ENCODE measurements at regions not wholly inside any gene's neighbourhood (a gene's known extent, or its start where the extent isn't known, plus 50 kb on each side); places are given as distances from the start of the nearest gene placed in this dataset.
A peak's percentile ranks its signal among the peaks of the same experiment; 100 is the strongest.

DNA sequence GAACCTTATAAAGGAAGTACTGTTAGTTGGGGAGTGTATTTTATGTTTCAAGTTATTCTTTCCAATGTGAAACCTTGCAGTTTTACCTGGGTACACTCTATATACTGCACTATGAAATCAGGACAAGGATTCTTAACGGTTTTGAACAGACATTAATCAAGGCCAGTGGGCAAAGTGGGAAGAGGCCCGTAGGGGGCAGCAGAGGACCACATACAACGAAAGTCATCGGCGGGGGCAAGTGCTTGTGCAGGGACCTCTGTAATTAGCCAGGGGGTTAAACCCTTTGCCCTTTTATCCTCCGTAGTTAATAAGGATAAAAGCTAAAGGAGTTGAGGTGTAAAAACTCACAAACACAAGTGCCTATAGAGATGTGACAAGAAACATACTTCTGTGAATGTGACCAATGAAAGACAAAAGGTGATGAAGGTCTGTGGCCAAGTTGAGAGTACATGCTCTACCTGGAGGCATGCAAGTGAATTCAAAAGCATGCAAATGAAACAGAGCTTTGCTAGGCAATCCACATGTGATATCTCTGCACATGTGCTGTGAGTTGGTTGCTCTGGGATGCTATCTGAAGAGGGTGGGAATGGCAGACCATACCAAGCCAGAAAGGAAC, 392.7 kb upstream of the MAN1A1 start (continued):
- TF ChIP-seq KLF10 (CRISPR knock-in tag; IDR thresholded peaks at IDR 0.05) = no peak
- no peak for TF ChIP-seq POLR2H (tag; IDR thresholded peaks at IDR 0.05; ENCODE audit: low read depth)
- no peak for TF ChIP-seq ZNF668 (CRISPR knock-in tag; IDR thresholded peaks at IDR 0.05)
- TF ChIP-seq CHD1 (IDR thresholded peaks at IDR 0.05; ENCODE audit: low read length) = no peak
- TF ChIP-seq, protein P1, sequence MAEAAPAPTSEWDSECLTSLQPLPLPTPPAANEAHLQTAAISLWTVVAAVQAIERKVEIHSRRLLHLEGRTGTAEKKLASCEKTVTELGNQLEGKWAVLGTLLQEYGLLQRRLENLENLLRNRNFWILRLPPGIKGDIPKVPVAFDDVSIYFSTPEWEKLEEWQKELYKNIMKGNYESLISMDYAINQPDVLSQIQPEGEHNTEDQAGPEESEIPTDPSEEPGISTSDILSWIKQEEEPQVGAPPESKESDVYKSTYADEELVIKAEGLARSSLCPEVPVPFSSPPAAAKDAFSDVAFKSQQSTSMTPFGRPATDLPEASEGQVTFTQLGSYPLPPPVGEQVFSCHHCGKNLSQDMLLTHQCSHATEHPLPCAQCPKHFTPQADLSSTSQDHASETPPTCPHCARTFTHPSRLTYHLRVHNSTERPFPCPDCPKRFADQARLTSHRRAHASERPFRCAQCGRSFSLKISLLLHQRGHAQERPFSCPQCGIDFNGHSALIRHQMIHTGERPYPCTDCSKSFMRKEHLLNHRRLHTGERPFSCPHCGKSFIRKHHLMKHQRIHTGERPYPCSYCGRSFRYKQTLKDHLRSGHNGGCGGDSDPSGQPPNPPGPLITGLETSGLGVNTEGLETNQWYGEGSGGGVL (CRISPR knock-in tag; IDR thresholded peaks at IDR 0.05) = no peak
- TF ChIP-seq ZNF766 (CRISPR knock-in tag; conservative IDR thresholded peaks at IDR 0.05) = no peak
- TF ChIP-seq L3MBTL2 (IDR thresholded peaks at IDR 0.05) = no peak
- no peak for TF ChIP-seq ZNF764 (CRISPR knock-in tag; IDR thresholded peaks at IDR 0.05; ENCODE audit: low read depth)
- no peak for TF ChIP-seq SRSF7 (optimal IDR thresholded peaks at IDR 0.05; ENCODE audit: low read depth, low read length)
- no peak for TF ChIP-seq XRCC3 (IDR thresholded peaks at IDR 0.05)
- TF ChIP-seq ZKSCAN1 (IDR thresholded peaks at IDR 0.05; ENCODE audit: low read depth, low read length) = no peak
- no peak for TF ChIP-seq ZNF224 (CRISPR knock-in tag; IDR thresholded peaks at IDR 0.05)
- 0 out of 2 replicates have a peak, but pooled peaks have one; percentile 39 for TF ChIP-seq CC2D1A (IDR thresholded peaks at IDR 0.05)
- TF ChIP-seq BRD4 (IDR thresholded peaks at IDR 0.05) = no peak
- TF ChIP-seq, protein P2, sequence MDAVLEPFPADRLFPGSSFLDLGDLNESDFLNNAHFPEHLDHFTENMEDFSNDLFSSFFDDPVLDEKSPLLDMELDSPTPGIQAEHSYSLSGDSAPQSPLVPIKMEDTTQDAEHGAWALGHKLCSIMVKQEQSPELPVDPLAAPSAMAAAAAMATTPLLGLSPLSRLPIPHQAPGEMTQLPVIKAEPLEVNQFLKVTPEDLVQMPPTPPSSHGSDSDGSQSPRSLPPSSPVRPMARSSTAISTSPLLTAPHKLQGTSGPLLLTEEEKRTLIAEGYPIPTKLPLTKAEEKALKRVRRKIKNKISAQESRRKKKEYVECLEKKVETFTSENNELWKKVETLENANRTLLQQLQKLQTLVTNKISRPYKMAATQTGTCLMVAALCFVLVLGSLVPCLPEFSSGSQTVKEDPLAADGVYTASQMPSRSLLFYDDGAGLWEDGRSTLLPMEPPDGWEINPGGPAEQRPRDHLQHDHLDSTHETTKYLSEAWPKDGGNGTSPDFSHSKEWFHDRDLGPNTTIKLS (IDR thresholded peaks at IDR 0.05; ENCODE audit: borderline replicate concordance, low read depth) = no peak
- TF ChIP-seq, protein P3, sequence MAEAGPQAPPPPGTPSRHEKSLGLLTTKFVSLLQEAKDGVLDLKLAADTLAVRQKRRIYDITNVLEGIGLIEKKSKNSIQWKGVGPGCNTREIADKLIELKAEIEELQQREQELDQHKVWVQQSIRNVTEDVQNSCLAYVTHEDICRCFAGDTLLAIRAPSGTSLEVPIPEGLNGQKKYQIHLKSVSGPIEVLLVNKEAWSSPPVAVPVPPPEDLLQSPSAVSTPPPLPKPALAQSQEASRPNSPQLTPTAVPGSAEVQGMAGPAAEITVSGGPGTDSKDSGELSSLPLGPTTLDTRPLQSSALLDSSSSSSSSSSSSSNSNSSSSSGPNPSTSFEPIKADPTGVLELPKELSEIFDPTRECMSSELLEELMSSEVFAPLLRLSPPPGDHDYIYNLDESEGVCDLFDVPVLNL (CRISPR knock-in tag; IDR thresholded peaks at IDR 0.05; ENCODE audit: low read depth) = no peak
- TF ChIP-seq ZNF408 (CRISPR knock-in tag; IDR thresholded peaks at IDR 0.05; ENCODE audit: low read depth) = no peak
- TF ChIP-seq NR2F6 (CRISPR knock-in tag; IDR thresholded peaks at IDR 0.05) = no peak
- no peak for TF ChIP-seq KLF13 (tag; IDR thresholded peaks at IDR 0.05; ENCODE audit: borderline replicate concordance, low read depth)
- TF ChIP-seq HDAC8 (tag; IDR thresholded peaks at IDR 0.05) = no peak
- no peak for TF ChIP-seq ZNF75A (CRISPR knock-in tag; IDR thresholded peaks at IDR 0.05)
- no peak for TF ChIP-seq NCOA2 (IDR thresholded peaks at IDR 0.05; ENCODE audit: partially characterized antibody in 2 of 2)
- TF ChIP-seq PTBP1 (IDR thresholded peaks at IDR 0.05; ENCODE audit: low read depth, low read length) = no peak
- TF ChIP-seq ASH1L (IDR thresholded peaks at IDR 0.05; ENCODE audit: borderline replicate concordance, low read depth, partially characterized antibody) = no peak
- peak; percentile 57; the same call in 1 of the 2 replicates for TF ChIP-seq SMC3 (conservative IDR thresholded peaks at IDR 0.05; ENCODE audit: insufficient read depth, low read depth, low read length)
- TF ChIP-seq, protein P4, sequence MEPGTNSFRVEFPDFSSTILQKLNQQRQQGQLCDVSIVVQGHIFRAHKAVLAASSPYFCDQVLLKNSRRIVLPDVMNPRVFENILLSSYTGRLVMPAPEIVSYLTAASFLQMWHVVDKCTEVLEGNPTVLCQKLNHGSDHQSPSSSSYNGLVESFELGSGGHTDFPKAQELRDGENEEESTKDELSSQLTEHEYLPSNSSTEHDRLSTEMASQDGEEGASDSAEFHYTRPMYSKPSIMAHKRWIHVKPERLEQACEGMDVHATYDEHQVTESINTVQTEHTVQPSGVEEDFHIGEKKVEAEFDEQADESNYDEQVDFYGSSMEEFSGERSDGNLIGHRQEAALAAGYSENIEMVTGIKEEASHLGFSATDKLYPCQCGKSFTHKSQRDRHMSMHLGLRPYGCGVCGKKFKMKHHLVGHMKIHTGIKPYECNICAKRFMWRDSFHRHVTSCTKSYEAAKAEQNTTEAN (CRISPR knock-in tag; IDR thresholded peaks at IDR 0.05) = no peak
